ENCODE measurements at regions not wholly inside any gene's neighbourhood (a gene's known extent, or its start where the extent isn't known, plus 50 kb on each side); places are given as distances from the start of the nearest gene placed in this dataset.

DNA sequence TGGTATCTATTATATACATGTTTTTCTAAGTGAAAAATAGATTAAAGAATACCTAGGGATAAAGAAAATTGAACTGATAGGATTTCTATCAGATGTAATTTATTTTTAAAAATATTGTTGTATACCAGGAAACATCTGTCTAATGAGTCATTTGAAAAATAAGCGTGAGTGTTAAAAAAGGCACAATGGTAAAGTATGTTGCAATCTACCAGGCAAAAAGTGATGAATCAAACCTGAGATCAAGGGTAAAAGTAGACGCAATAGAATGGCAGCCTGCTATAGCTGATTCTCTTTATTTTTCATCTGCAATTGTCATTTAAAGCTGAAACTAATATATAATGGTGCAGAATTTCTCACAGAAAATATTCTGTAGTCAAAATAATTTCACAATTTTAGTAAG is 1119.6 kb downstream of the PCDH18 start:
- H3F3A ChIP-seq (ENCODE audit: insufficient read depth, low read length), result no peaks in the 10 kb centered on the region
- H3K27ac ChIP-seq (ENCODE audit: low read depth, low read length, poor library complexity, severe bottlenecking), result no peak overlapping the region
- TF ChIP-seq, protein P1, sequence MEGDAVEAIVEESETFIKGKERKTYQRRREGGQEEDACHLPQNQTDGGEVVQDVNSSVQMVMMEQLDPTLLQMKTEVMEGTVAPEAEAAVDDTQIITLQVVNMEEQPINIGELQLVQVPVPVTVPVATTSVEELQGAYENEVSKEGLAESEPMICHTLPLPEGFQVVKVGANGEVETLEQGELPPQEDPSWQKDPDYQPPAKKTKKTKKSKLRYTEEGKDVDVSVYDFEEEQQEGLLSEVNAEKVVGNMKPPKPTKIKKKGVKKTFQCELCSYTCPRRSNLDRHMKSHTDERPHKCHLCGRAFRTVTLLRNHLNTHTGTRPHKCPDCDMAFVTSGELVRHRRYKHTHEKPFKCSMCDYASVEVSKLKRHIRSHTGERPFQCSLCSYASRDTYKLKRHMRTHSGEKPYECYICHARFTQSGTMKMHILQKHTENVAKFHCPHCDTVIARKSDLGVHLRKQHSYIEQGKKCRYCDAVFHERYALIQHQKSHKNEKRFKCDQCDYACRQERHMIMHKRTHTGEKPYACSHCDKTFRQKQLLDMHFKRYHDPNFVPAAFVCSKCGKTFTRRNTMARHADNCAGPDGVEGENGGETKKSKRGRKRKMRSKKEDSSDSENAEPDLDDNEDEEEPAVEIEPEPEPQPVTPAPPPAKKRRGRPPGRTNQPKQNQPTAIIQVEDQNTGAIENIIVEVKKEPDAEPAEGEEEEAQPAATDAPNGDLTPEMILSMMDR (IDR thresholded peaks at IDR 0.05; ENCODE audit: low read length), result no peak
- no peak for TF ChIP-seq EZH2 (IDR thresholded peaks at IDR 0.05; ENCODE audit: borderline replicate concordance, low read length)
- no peaks in the 10 kb centered on the region for H3K4me1 ChIP-seq (ENCODE audit: insufficient read depth, low read length, severe bottlenecking)
- H3K4me3 ChIP-seq (ENCODE audit: low read depth, low read length, poor library complexity, severe bottlenecking), result no peak overlapping the region
- no peaks in the 10 kb centered on the region for H3K9me2 ChIP-seq (ENCODE audit: low read depth, low read length)
- H2AFZ ChIP-seq (ENCODE audit: low read length), result no peak overlapping the region
- no peaks in the 10 kb centered on the region for H3K27me3 ChIP-seq (ENCODE audit: insufficient read depth, low read length)
- H3K9ac ChIP-seq (ENCODE audit: low read length), result no peak overlapping the region
- no peaks in the 10 kb centered on the region for H3K79me2 ChIP-seq (ENCODE audit: insufficient read depth, low read length)
- H3K36me3 ChIP-seq (ENCODE audit: insufficient read depth, low read length), result no peaks in the 10 kb centered on the region
- H4K20me1 ChIP-seq (ENCODE audit: insufficient read depth, low read length), result no peaks in the 10 kb centered on the region
- H3K9me3 ChIP-seq (ENCODE audit: low read length), result no peaks in the 10 kb centered on the region
- no peak overlapping the region for H3K4me2 ChIP-seq (ENCODE audit: low read length)

DNA sequence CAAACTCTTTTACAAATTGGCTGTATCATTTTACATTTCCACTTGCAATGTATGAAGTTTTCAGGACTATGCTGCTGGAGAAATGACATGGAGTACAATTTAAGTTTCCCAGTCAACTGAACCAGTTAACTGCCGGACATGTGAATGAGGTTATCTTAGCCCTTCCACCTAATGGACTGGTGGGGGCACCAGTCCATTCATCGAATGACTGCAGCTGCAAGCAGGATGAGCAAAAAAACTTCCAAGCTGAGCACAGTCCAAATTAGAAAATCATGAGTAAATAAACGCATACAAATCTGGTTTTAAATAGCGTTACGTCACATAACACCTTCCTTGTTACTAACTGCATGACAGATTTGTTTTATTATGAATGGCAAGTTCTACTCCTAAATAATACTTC is 1131.5 kb downstream of the PCDH18 start:
- no peaks in the 10 kb centered on the region for H3F3A ChIP-seq (ENCODE audit: insufficient read depth, low read length)
- H3K27ac ChIP-seq (ENCODE audit: low read depth, low read length, poor library complexity, severe bottlenecking), result no peak overlapping the region
- no peaks in the 10 kb centered on the region for H3K27me3 ChIP-seq (ENCODE audit: insufficient read depth, low read length)
- H3K9me2 ChIP-seq (ENCODE audit: low read depth, low read length), result no peaks in the 10 kb centered on the region
- H3K4me2 ChIP-seq (ENCODE audit: low read length), result no peak overlapping the region
- no peaks in the 10 kb centered on the region for H3K36me3 ChIP-seq (ENCODE audit: insufficient read depth, low read length)
- no peaks in the 10 kb centered on the region for H3K4me1 ChIP-seq (ENCODE audit: insufficient read depth, low read length, severe bottlenecking)
- no peaks in the 10 kb centered on the region for H3K9me3 ChIP-seq (ENCODE audit: low read length)
- no peaks in the 10 kb centered on the region for H3K79me2 ChIP-seq (ENCODE audit: insufficient read depth, low read length)
- H3K4me3 ChIP-seq (ENCODE audit: low read depth, low read length, poor library complexity, severe bottlenecking), result no peak overlapping the region
- no peaks in the 10 kb centered on the region for H4K20me1 ChIP-seq (ENCODE audit: insufficient read depth, low read length)
- TF ChIP-seq, protein P1 (IDR thresholded peaks at IDR 0.05; ENCODE audit: low read length), result no peak
- no peak overlapping the region for H3K9ac ChIP-seq (ENCODE audit: low read length)
- no peak overlapping the region for H2AFZ ChIP-seq (ENCODE audit: low read length)

DNA sequence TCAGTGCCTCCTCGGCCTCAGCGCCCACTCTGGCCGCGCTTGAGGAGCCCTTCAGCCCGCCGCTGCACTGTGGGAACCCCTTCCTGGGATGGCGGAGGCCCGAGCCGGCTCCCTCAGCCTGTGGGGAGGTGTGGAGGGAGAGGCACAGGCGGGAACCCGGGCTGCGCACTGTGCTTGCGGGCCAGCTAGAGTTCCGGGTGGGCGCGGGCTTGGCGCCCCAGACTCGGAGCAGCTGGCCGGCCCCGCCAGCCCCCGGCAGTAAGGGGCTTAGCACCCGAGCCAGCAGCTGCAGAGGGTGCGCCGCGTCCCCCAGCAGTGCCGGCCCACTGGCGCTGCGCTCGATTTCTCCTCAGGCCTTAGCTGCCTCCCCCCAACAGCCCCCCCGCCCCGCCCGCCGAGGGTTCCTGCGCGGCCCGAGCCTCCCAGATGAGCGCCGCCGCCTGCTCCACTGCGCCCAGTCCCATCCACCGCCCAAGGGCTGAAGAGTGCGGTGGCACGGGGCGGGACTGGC is 1137.0 kb downstream of the PCDH18 start:
- H3K79me2 ChIP-seq (ENCODE audit: insufficient read depth, low read length), result no peaks in the 10 kb centered on the region
- H3K27me3 ChIP-seq (ENCODE audit: insufficient read depth, low read length), result no peaks in the 10 kb centered on the region
- no peak overlapping the region for H2AFZ ChIP-seq (ENCODE audit: low read length)
- TF ChIP-seq, protein P1 (IDR thresholded peaks at IDR 0.05; ENCODE audit: low read length), result no peak
- no peak for TF ChIP-seq EZH2 (IDR thresholded peaks at IDR 0.05; ENCODE audit: borderline replicate concordance, low read length)
- H3K27ac ChIP-seq (ENCODE audit: low read depth, low read length, poor library complexity, severe bottlenecking), result no peak overlapping the region
- H3K9me3 ChIP-seq (ENCODE audit: low read length), result no peaks in the 10 kb centered on the region
- no peak overlapping the region for H3K9ac ChIP-seq (ENCODE audit: low read length)
- no peaks in the 10 kb centered on the region for H3K36me3 ChIP-seq (ENCODE audit: insufficient read depth, low read length)
- no peaks in the 10 kb centered on the region for H3K4me1 ChIP-seq (ENCODE audit: insufficient read depth, low read length, severe bottlenecking)
- H3K4me2 ChIP-seq (ENCODE audit: low read length), result no peak overlapping the region
- no peaks in the 10 kb centered on the region for H4K20me1 ChIP-seq (ENCODE audit: insufficient read depth, low read length)
- no peaks in the 10 kb centered on the region for H3F3A ChIP-seq (ENCODE audit: insufficient read depth, low read length)
- no peak overlapping the region for H3K4me3 ChIP-seq (ENCODE audit: low read depth, low read length, poor library complexity, severe bottlenecking)
- H3K9me2 ChIP-seq (ENCODE audit: low read depth, low read length), result no peaks in the 10 kb centered on the region

Measured in OCI-LY1 (cell line).